ENCODE measurements at regions not wholly inside any gene's neighbourhood (a gene's known extent, or its start where the extent isn't known, plus 50 kb on each side); places are given as distances from the start of the nearest gene placed in this dataset.

GRCh38 chr2:12870692-12871091 lies 154.0 kb downstream of the TRIB2 start:
- H4K20me1 ChIP-seq (ENCODE audit: insufficient read depth, low read depth, low read length) = no peaks in the 10 kb centered on the region
- H3K79me2 ChIP-seq (ENCODE audit: low read length) = no peaks in the 10 kb centered on the region
- H3K9ac ChIP-seq (ENCODE audit: low read length) = no peak overlapping the region
- no peaks in the 10 kb centered on the region for H3K36me3 ChIP-seq (ENCODE audit: insufficient read depth, low read length)
- DNase-seq = no peak
- H3K4me3 ChIP-seq (ENCODE audit: low read length) = no peak overlapping the region
- no peak overlapping the region for H3K27ac ChIP-seq (ENCODE audit: low read length)
- H3K9me2 ChIP-seq (replicated peaks; ENCODE audit: insufficient read depth, low read length) = no peaks in the 10 kb centered on the region
- H3K9me3 ChIP-seq (ENCODE audit: low read length) = no peaks in the 10 kb centered on the region
- H3K4me2 ChIP-seq (ENCODE audit: low read depth, low read length, poor library complexity, severe bottlenecking) = no peak overlapping the region
- H3K27me3 ChIP-seq (ENCODE audit: low read length) = no peaks in the 10 kb centered on the region
- no peaks in the 10 kb centered on the region for H3K4me1 ChIP-seq (ENCODE audit: low read length)
- no peak overlapping the region for H2AFZ ChIP-seq (ENCODE audit: low read length)

DNA sequence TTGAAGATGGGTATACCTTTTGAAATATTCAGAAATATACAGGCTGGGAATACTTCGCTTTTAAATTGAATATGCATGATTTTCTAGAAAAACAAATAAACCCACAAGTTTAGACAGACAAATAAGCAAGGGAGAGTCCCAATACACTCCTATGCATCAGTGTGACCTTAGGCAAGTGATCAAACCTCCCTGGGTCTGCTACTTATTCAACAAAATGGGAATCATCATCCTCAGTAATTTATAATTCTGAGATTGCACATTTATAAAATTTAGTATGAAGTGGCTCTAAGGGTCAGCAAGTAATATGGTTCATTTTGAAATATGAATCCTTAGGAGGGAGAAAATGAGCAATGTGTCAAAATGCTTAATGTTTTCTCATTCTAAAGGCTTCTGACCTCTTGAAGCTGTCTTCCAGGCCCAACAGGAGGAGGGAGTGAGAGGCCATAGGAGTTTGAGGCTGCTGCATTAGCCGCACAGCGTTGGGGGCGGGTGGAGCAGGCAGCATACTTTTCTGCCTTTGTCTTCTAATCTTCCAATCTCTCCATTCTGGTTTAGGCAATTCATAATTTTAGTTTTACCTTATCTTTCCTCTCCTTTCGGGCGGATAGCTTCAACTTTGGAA lies 155.1 kb downstream of the TRIB2 start:
- no peaks in the 10 kb centered on the region for H4K20me1 ChIP-seq (ENCODE audit: insufficient read depth, low read depth, low read length)
- H3K9me2 ChIP-seq (replicated peaks; ENCODE audit: insufficient read depth, low read length) = no peaks in the 10 kb centered on the region

GRCh38 chr2:12877761-12878160 lies 161.0 kb downstream of the TRIB2 start:
- no peaks in the 10 kb centered on the region for H3K79me2 ChIP-seq (ENCODE audit: low read length)
- H3K27ac ChIP-seq (ENCODE audit: low read length) = no peak overlapping the region
- H3K27me3 ChIP-seq (ENCODE audit: low read length) = no peaks in the 10 kb centered on the region
- no peaks in the 10 kb centered on the region for H3K4me1 ChIP-seq (ENCODE audit: low read length)
- H3K9me2 ChIP-seq (replicated peaks; ENCODE audit: insufficient read depth, low read length) = no peaks in the 10 kb centered on the region
- H3K9me3 ChIP-seq (ENCODE audit: low read length) = no peaks in the 10 kb centered on the region
- H3K4me3 ChIP-seq (ENCODE audit: low read length) = no peak overlapping the region
- no peak overlapping the region for H2AFZ ChIP-seq (ENCODE audit: low read length)
- H3K4me2 ChIP-seq (ENCODE audit: low read depth, low read length, poor library complexity, severe bottlenecking) = no peak overlapping the region
- no peak overlapping the region for H3K9ac ChIP-seq (ENCODE audit: low read length)
- DNase-seq = no peak
- no peaks in the 10 kb centered on the region for H3K36me3 ChIP-seq (ENCODE audit: insufficient read depth, low read length)
- no peaks in the 10 kb centered on the region for H4K20me1 ChIP-seq (ENCODE audit: insufficient read depth, low read depth, low read length)

More for the DNA sequence above, 155.1 kb downstream of the TRIB2 start:
- no peak overlapping the region for H3K9ac ChIP-seq (ENCODE audit: low read length)
- H3K27ac ChIP-seq (ENCODE audit: low read length) = no peak overlapping the region
- no peak overlapping the region for H2AFZ ChIP-seq (ENCODE audit: low read length)
- no peak overlapping the region for H3K4me3 ChIP-seq (ENCODE audit: low read length)
- no peak for DNase-seq
- H3K79me2 ChIP-seq (ENCODE audit: low read length) = no peaks in the 10 kb centered on the region
- no peaks in the 10 kb centered on the region for H3K27me3 ChIP-seq (ENCODE audit: low read length)
- H3K9me3 ChIP-seq (ENCODE audit: low read length) = no peaks in the 10 kb centered on the region
- H3K4me1 ChIP-seq (ENCODE audit: low read length) = no peaks in the 10 kb centered on the region
- H3K36me3 ChIP-seq (ENCODE audit: insufficient read depth, low read length) = no peaks in the 10 kb centered on the region
- no peak overlapping the region for H3K4me2 ChIP-seq (ENCODE audit: low read depth, low read length, poor library complexity, severe bottlenecking)

- Histone ChIP-seq H3K79me2 (ENCODE audit: low read length) (no peaks in the 10 kb centered on the region), H3K4me2 (ENCODE audit: low read depth, low read length, poor library complexity, severe bottlenecking) (no peak overlapping the region), H3K9ac (ENCODE audit: low read length) (no peak overlapping the region), H3K9me3 (ENCODE audit: low read length) (no peaks in the 10 kb centered on the region), H3K9me2 (replicated peaks; ENCODE audit: insufficient read depth, low read length) (no peaks in the 10 kb centered on the region), H4K20me1 (ENCODE audit: insufficient read depth, low read depth, low read length) (no peaks in the 10 kb centered on the region), H3K36me3 (ENCODE audit: insufficient read depth, low read length) (no peaks in the 10 kb centered on the region), H3K4me3 (ENCODE audit: low read length) (no peak overlapping the region), H3K27ac (ENCODE audit: low read length) (no peak overlapping the region), H3K27me3 (ENCODE audit: low read length) (no peaks in the 10 kb centered on the region), H3K4me1 (ENCODE audit: low read length) (no peaks in the 10 kb centered on the region), H2AFZ (ENCODE audit: low read length) (no peak overlapping the region)
- no peak for DNase-seq
These were observed 162.9 kb downstream of the TRIB2 start for GRCh38 chr2:12879649-12880048.

- H4K20me1 ChIP-seq (ENCODE audit: insufficient read depth, low read depth, low read length) = no peaks in the 10 kb centered on the region
- no peaks in the 10 kb centered on the region for H3K4me1 ChIP-seq (ENCODE audit: low read length)
- no peak overlapping the region for H3K4me3 ChIP-seq (ENCODE audit: low read length)
- no peaks in the 10 kb centered on the region for H3K9me2 ChIP-seq (replicated peaks; ENCODE audit: insufficient read depth, low read length)
- H2AFZ ChIP-seq (ENCODE audit: low read length) = no peak overlapping the region
- H3K79me2 ChIP-seq (ENCODE audit: low read length) = no peaks in the 10 kb centered on the region
- no peaks in the 10 kb centered on the region for H3K36me3 ChIP-seq (ENCODE audit: insufficient read depth, low read length)
- H3K27ac ChIP-seq (ENCODE audit: low read length) = no peak overlapping the region
- H3K9ac ChIP-seq (ENCODE audit: low read length) = no peak overlapping the region
- DNase-seq = no peak
- H3K9me3 ChIP-seq (ENCODE audit: low read length) = no peaks in the 10 kb centered on the region
- H3K27me3 ChIP-seq (ENCODE audit: low read length) = no peaks in the 10 kb centered on the region
- H3K4me2 ChIP-seq (ENCODE audit: low read depth, low read length, poor library complexity, severe bottlenecking) = no peak overlapping the region
These were observed 165.2 kb downstream of the TRIB2 start for GRCh38 chr2:12881952-12882351.

GRCh38 chr2:12882393-12882792 lies 165.7 kb downstream of the TRIB2 start:
- no peaks in the 10 kb centered on the region for H3K9me2 ChIP-seq (replicated peaks; ENCODE audit: insufficient read depth, low read length)
- H3K36me3 ChIP-seq (ENCODE audit: insufficient read depth, low read length) = no peaks in the 10 kb centered on the region
- no peak overlapping the region for H3K4me3 ChIP-seq (ENCODE audit: low read length)
- H3K79me2 ChIP-seq (ENCODE audit: low read length) = no peaks in the 10 kb centered on the region
- H3K9me3 ChIP-seq (ENCODE audit: low read length) = no peaks in the 10 kb centered on the region
- no peaks in the 10 kb centered on the region for H4K20me1 ChIP-seq (ENCODE audit: insufficient read depth, low read depth, low read length)
- no peak overlapping the region for H3K4me2 ChIP-seq (ENCODE audit: low read depth, low read length, poor library complexity, severe bottlenecking)
- no peak for DNase-seq
- no peak overlapping the region for H3K9ac ChIP-seq (ENCODE audit: low read length)
- H3K27me3 ChIP-seq (ENCODE audit: low read length) = no peaks in the 10 kb centered on the region
- no peaks in the 10 kb centered on the region for H3K4me1 ChIP-seq (ENCODE audit: low read length)
- H3K27ac ChIP-seq (ENCODE audit: low read length) = no peak overlapping the region
- no peak overlapping the region for H2AFZ ChIP-seq (ENCODE audit: low read length)

- Histone ChIP-seq H3K9ac (ENCODE audit: low read length) (no peak overlapping the region), H3K36me3 (ENCODE audit: insufficient read depth, low read length) (no peaks in the 10 kb centered on the region), H3K9me3 (ENCODE audit: low read length) (no peaks in the 10 kb centered on the region), H3K4me3 (ENCODE audit: low read length) (no peak overlapping the region), H2AFZ (ENCODE audit: low read length) (no peak overlapping the region), H3K27me3 (ENCODE audit: low read length) (no peaks in the 10 kb centered on the region), H4K20me1 (ENCODE audit: insufficient read depth, low read depth, low read length) (no peaks in the 10 kb centered on the region), H3K4me2 (ENCODE audit: low read depth, low read length, poor library complexity, severe bottlenecking) (no peak overlapping the region), H3K4me1 (ENCODE audit: low read length) (no peaks in the 10 kb centered on the region), H3K9me2 (replicated peaks; ENCODE audit: insufficient read depth, low read length) (no peaks in the 10 kb centered on the region), H3K27ac (ENCODE audit: low read length) (no peak overlapping the region), H3K79me2 (ENCODE audit: low read length) (no peaks in the 10 kb centered on the region)
- no peak for DNase-seq
These were observed 167.2 kb downstream of the TRIB2 start for GRCh38 chr2:12883906-12884305.

DNA sequence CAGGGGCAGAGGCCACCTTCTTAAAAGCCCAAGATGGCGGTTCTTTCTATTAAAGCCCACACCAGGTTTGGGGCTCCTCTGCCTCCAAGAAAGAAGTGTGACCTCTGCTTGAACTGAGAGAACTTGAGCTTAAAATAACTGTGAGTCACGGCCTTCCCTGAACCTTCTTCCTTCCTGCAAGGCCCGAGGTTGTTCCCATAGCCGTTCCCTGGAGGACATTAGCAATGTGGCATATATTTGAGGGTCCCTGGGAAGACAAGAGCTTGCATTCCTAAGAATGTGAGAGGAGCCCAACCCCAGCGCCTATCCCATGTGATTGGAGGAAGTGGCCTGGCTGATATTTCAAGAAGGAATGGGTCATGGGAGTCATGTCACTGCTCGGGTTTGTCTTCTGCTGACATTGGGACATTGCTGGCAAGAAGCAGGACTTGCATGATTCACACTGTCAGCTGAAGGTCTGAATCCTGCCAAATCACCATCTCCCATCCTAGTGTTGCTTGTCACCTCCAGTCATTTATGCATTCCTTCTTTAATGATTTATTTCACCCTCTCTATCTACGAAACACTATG lies 168.1 kb downstream of the TRIB2 start:
- Histone ChIP-seq H2AFZ (ENCODE audit: low read length) (no peak overlapping the region), H3K4me2 (ENCODE audit: low read depth, low read length, poor library complexity, severe bottlenecking) (no peak overlapping the region)

More for the DNA sequence above, 168.1 kb downstream of the TRIB2 start:
- Histone ChIP-seq H3K9me3 (ENCODE audit: low read length) (no peaks in the 10 kb centered on the region), H3K4me3 (ENCODE audit: low read length) (no peak overlapping the region), H4K20me1 (ENCODE audit: insufficient read depth, low read depth, low read length) (no peaks in the 10 kb centered on the region), H3K9me2 (replicated peaks; ENCODE audit: insufficient read depth, low read length) (no peaks in the 10 kb centered on the region), H3K36me3 (ENCODE audit: insufficient read depth, low read length) (no peaks in the 10 kb centered on the region), H3K9ac (ENCODE audit: low read length) (no peak overlapping the region), H3K79me2 (ENCODE audit: low read length) (no peaks in the 10 kb centered on the region), H3K4me1 (ENCODE audit: low read length) (no peaks in the 10 kb centered on the region), H3K27me3 (ENCODE audit: low read length) (no peaks in the 10 kb centered on the region), H3K27ac (ENCODE audit: low read length) (no peak overlapping the region)
- DNase-seq = no peak

Measured in Karpas-422 (cell line).